Muscle layer of colon (tissue), 2 donors: ENCODE measurements at regions not wholly inside any gene's neighbourhood (a gene's known extent, or its start where the extent isn't known, plus 50 kb on each side); places are given as distances from the start of the nearest gene placed in this dataset.
"Not testable (repeated sequence)": the region's sequence is repeated elsewhere in the genome, so short reads cannot be mapped to it uniquely, and the experiment has no call there.

Experiments
- H3K27ac ChIP-seq: one replicate; pipeline ENCODE4 v1.7.0; 2013; ENCODE audit warnings: low read depth, mild to moderate bottlenecking, low read length, moderate library complexity
- H3K27me3 ChIP-seq, 2 donors: one replicate each; pipeline ENCODE4 v1.7.0; 2013; ENCODE audit warnings: low read length in 2 of 2, mild to moderate bottlenecking in 2 of 2; ENCODE audit not compliant: insufficient read depth in 2 of 2, control insufficient read depth in 1 of 2
- H3K36me3 ChIP-seq: one replicate; pipeline ENCODE4 v1.7.0; 2013; ENCODE audit warnings: mild to moderate bottlenecking, low read length; ENCODE audit not compliant: insufficient read depth
- H3K4me1 ChIP-seq: one replicate; pipeline ENCODE4 v1.7.0; 2013; ENCODE audit warnings: mild to moderate bottlenecking, low read length; ENCODE audit not compliant: insufficient read depth
- H3K4me3 ChIP-seq, 2 donors: one replicate each; pipeline ENCODE4 v1.7.0; 2013; ENCODE audit warnings: low read length in 2 of 2, low read depth in 1 of 2, mild to moderate bottlenecking in 1 of 2, moderate library complexity in 1 of 2
- H3K9ac ChIP-seq: one replicate; pipeline ENCODE4 v1.7.0; 2013; ENCODE audit warnings: low read length
- H3K9me3 ChIP-seq: one replicate; pipeline ENCODE4 v1.7.0; 2013; ENCODE audit warnings: mild to moderate bottlenecking, low read length
- donor health status: abdominal sarcoma.
- donor health status: Adenocarcinoma of cecum.

GRCh38 chr6:85278466-85279035 lies 171.3 kb upstream of the NT5E start:
- Histone ChIP-seq H3K9ac (no peak overlapping the region), H3K27me3 (no peaks in the 10 kb centered on the region), H3K9me3 (no peaks in the 10 kb centered on the region), H3K36me3 (no peaks in the 10 kb centered on the region), H3K4me1 (no peaks in the 10 kb centered on the region), H3K4me3 (no peak overlapping the region), H3K27ac (no peak overlapping the region)

DNA sequence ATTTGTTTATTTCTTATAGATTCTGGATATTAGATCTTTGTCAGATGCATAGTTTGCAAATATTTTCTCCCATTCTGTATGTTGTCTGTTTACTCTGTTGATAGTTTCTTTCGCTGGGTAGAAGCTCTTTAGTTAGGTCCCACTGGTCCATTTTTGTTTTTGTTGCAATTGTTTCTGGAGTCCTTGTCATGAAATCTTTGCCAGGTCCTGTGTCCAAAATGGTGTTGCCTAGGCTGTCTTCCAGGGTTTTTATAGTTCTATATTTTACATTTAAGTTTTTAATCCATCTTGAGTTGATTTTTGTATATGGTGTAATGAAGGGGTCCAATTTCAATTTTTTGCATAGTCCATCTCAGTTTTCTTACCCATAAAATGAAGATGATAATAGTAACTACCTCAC lies 173.9 kb upstream of the NT5E start:
- H3K4me1 ChIP-seq, H3K9ac ChIP-seq, H3K27me3 ChIP-seq, H3K9me3 ChIP-seq, H3K27ac ChIP-seq, H3K36me3 ChIP-seq, H3K4me3 ChIP-seq: not testable (repeated sequence)

- Histone ChIP-seq H3K9me3 (no peaks in the 10 kb centered on the region), H3K4me3 (no peak overlapping the region), H3K9ac (no peak overlapping the region), H3K36me3 (no peaks in the 10 kb centered on the region), H3K27ac (no peak overlapping the region), H3K27me3 (no peaks in the 10 kb centered on the region), H3K4me1 (no peaks in the 10 kb centered on the region)
Observed at GRCh38 chr6:85275338-85275985, 174.4 kb upstream of the NT5E start.

GRCh38 chr6:85273870-85274269 lies 176.0 kb upstream of the NT5E start:
- no peak overlapping the region for H3K9ac ChIP-seq
- no peaks in the 10 kb centered on the region for H3K36me3 ChIP-seq
- no peaks in the 10 kb centered on the region for H3K27me3 ChIP-seq
- no peaks in the 10 kb centered on the region for H3K9me3 ChIP-seq
- no peak overlapping the region for H3K4me3 ChIP-seq
- no peak overlapping the region for H3K27ac ChIP-seq
- H3K4me1 ChIP-seq, result no peaks in the 10 kb centered on the region

- Histone ChIP-seq H3K27me3 (no peaks in the 10 kb centered on the region), H3K4me1 (no peaks in the 10 kb centered on the region), H3K9ac (no peak overlapping the region), H3K27ac (no peak overlapping the region), H3K36me3 (no peaks in the 10 kb centered on the region), H3K4me3 (no peak overlapping the region), H3K9me3 (no peaks in the 10 kb centered on the region)
Observed at GRCh38 chr6:85273046-85273445, 176.8 kb upstream of the NT5E start.

GRCh38 chr6:85272592-85272991 lies 177.3 kb upstream of the NT5E start:
- H3K4me1 ChIP-seq, result no peaks in the 10 kb centered on the region
- H3K9ac ChIP-seq, result no peak overlapping the region
- H3K4me3 ChIP-seq, result no peak overlapping the region
- no peak overlapping the region for H3K27ac ChIP-seq
- H3K27me3 ChIP-seq, result no peaks in the 10 kb centered on the region
- no peaks in the 10 kb centered on the region for H3K9me3 ChIP-seq
- H3K36me3 ChIP-seq, result no peaks in the 10 kb centered on the region

GRCh38 chr6:85262621-85263020 lies 187.3 kb upstream of the NT5E start:
- no peaks in the 10 kb centered on the region for H3K36me3 ChIP-seq
- H3K27me3 ChIP-seq, result no peaks in the 10 kb centered on the region
- H3K9ac ChIP-seq, result no peak overlapping the region
- H3K27ac ChIP-seq, result no peak overlapping the region
- no peaks in the 10 kb centered on the region for H3K9me3 ChIP-seq
- no peaks in the 10 kb centered on the region for H3K4me1 ChIP-seq
- H3K4me3 ChIP-seq, result no peak overlapping the region

DNA sequence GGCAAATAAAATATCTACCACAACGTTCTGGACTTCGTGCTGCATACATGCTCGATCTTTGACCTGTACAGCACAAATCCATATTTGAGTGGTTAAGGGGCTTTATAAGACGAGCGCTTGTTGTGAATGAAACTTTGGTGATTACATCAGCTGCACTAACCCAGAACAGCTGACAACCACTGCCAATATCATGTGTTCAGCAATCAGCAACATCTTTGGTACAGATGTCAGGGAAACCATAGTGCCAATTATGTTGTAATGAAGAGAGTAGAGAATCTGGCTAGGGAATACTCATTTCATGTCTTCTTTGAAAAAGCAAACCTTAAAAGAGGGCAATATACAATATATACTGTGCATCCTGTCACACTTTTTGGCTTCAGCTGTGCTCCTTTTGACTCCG lies 188.6 kb upstream of the NT5E start:
- no peaks in the 10 kb centered on the region for H3K4me1 ChIP-seq
- H3K9me3 ChIP-seq, result no peaks in the 10 kb centered on the region
- H3K36me3 ChIP-seq, result no peaks in the 10 kb centered on the region
- H3K27ac ChIP-seq, result no peak overlapping the region
- no peak overlapping the region for H3K9ac ChIP-seq
- no peaks in the 10 kb centered on the region for H3K27me3 ChIP-seq
- no peak overlapping the region for H3K4me3 ChIP-seq

GRCh38 chr6:85255661-85256060 lies 194.2 kb upstream of the NT5E start:
- no peaks in the 10 kb centered on the region for H3K27me3 ChIP-seq
- no peaks in the 10 kb centered on the region for H3K36me3 ChIP-seq
- no peaks in the 10 kb centered on the region for H3K4me1 ChIP-seq
- no peak overlapping the region for H3K9ac ChIP-seq
- no peak overlapping the region for H3K27ac ChIP-seq
- H3K9me3 ChIP-seq, result no peaks in the 10 kb centered on the region
- H3K4me3 ChIP-seq, result no peak overlapping the region

- Histone ChIP-seq H3K9me3 (no peaks in the 10 kb centered on the region), H3K9ac (no peak overlapping the region)
Observed at GRCh38 chr6:85252552-85252951, 197.3 kb upstream of the NT5E start.

DNA sequence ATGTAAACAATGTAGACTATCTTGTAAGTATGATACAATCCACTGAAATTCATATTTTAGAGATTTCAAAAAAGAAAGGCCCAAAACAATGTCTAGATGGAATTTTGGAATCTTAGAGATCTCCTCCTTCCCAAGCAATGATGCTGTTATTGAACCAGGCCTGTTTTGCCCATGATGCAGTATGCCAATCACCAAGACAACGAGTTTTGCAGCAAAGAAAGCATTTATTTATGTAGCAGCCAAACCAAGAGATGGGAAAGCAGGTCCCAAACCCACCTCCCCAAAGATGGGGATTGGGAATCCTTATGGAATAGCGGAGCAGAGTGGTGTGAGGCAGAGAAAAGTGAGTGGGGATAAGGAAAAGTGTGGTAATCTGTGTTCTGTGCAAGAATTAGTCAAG lies 197.8 kb upstream of the NT5E start:
- no peaks in the 10 kb centered on the region for H3K36me3 ChIP-seq
- H3K9me3 ChIP-seq, result no peaks in the 10 kb centered on the region
- H3K9ac ChIP-seq, result no peak overlapping the region
- no peaks in the 10 kb centered on the region for H3K4me1 ChIP-seq
- H3K27me3 ChIP-seq, result no peaks in the 10 kb centered on the region
- H3K27ac ChIP-seq, result no peak overlapping the region
- no peak overlapping the region for H3K4me3 ChIP-seq

More at GRCh38 chr6:85252552-85252951, 197.3 kb upstream of the NT5E start:
- Histone ChIP-seq H3K27me3 (no peaks in the 10 kb centered on the region), H3K36me3 (no peaks in the 10 kb centered on the region), H3K4me3 (no peak overlapping the region), H3K27ac (no peak overlapping the region), H3K4me1 (no peaks in the 10 kb centered on the region)

GRCh38 chr6:85251300-85251699 lies 198.6 kb upstream of the NT5E start:
- H3K27ac ChIP-seq, result no peak overlapping the region
- H3K9ac ChIP-seq, result no peak overlapping the region
- no peaks in the 10 kb centered on the region for H3K27me3 ChIP-seq
- no peak overlapping the region for H3K4me3 ChIP-seq
- H3K9me3 ChIP-seq, result no peaks in the 10 kb centered on the region
- H3K36me3 ChIP-seq, result no peaks in the 10 kb centered on the region
- no peaks in the 10 kb centered on the region for H3K4me1 ChIP-seq
